CD4-positive, alpha-beta memory T cell (primary cell): ENCODE measurements at regions not wholly inside any gene's neighbourhood (a gene's known extent, or its start where the extent isn't known, plus 50 kb on each side); places are given as distances from the start of the nearest gene placed in this dataset.

Experiments used
- CTCF ChIA-PET: fragments of 350-600 bp; sonication (Branson Sonifier 250); formaldehyde crosslinking; loops from one replicate; lab custom pipeline; 2021; ENCODE audit warnings: inconsistent platforms; ENCODE audit not compliant: partially characterized antibody; lab: Charles Lee
- POLR2A ChIA-PET: fragments of 350-600 bp; sonication (Branson Sonifier 250); formaldehyde crosslinking; loops from one replicate; lab custom pipeline; 2021; ENCODE audit not compliant: partially characterized antibody; lab: Charles Lee
- DNase-seq, 5 donors: peaks; one replicate each; pipeline versions ENCODE4 v3.0.0 to v3.0.0-alpha.2; 2020 to 2022; ENCODE audit warnings: mixed read lengths in 1 of 5
- H3K27ac ChIP-seq: one replicate; pipeline ENCODE4 v1.7.0; 2013; ENCODE audit warnings: low read depth, low read length
- H3K27me3 ChIP-seq: 2 replicates; pipeline ENCODE4 v1.7.0; 2013; ENCODE audit warnings: mild to moderate bottlenecking, low read length, moderate library complexity; ENCODE audit not compliant: insufficient read depth
- H3K36me3 ChIP-seq: 2 replicates; pipeline ENCODE4 v1.7.0; 2013; ENCODE audit warnings: mild to moderate bottlenecking, low read length, moderate library complexity; ENCODE audit not compliant: insufficient read depth
- H3K4me1 ChIP-seq: 2 replicates; pipeline ENCODE4 v1.7.0; 2013; ENCODE audit warnings: mild to moderate bottlenecking, low read length, moderate library complexity; ENCODE audit not compliant: insufficient read depth
- H3K4me3 ChIP-seq, 2 donors: one replicate each; pipeline ENCODE4 v1.7.0; 2013; ENCODE audit warnings: low read length in 2 of 2, mild to moderate bottlenecking in 1 of 2
- H3K9me3 ChIP-seq, 2 donors: one replicate each; pipeline ENCODE4 v1.7.0; 2013; ENCODE audit warnings: low read length in 2 of 2, control low read depth in 1 of 2; ENCODE audit not compliant: control insufficient read depth in 1 of 2
- H3K27ac Mint-ChIP-seq, 7 donors: one replicate each; pipeline ENCODE4 v1.8.0; 2020 to 2021; ENCODE audit warnings: mixed read lengths in 7 of 7, mild to moderate bottlenecking in 6 of 7, inconsistent platforms in 3 of 7, moderate library complexity in 3 of 7
- H3K27me3 Mint-ChIP-seq, 2 donors: one replicate each; pipeline ENCODE4 v1.8.0; 2020 to 2021; ENCODE audit warnings: mixed read lengths in 2 of 2
- H3K36me3 Mint-ChIP-seq, 2 donors: one replicate each; pipeline ENCODE4 v1.8.0; 2020 to 2021; ENCODE audit warnings: mixed read lengths in 2 of 2, inconsistent platforms in 1 of 2, mild to moderate bottlenecking in 1 of 2
- H3K4me1 Mint-ChIP-seq, 4 donors: one replicate each; pipeline ENCODE4 v1.8.0; 2020 to 2021; ENCODE audit warnings: mixed read lengths in 4 of 4, mild to moderate bottlenecking in 1 of 4
- H3K4me3 Mint-ChIP-seq, 8 donors: one replicate each; pipeline ENCODE4 v1.8.0; 2020 to 2021; ENCODE audit warnings: mixed read lengths in 8 of 8, mild to moderate bottlenecking in 7 of 8, moderate library complexity in 6 of 8, inconsistent platforms in 3 of 8
- H3K9me3 Mint-ChIP-seq, 8 donors: one replicate each; pipeline ENCODE4 v1.8.0; 2020 to 2021; ENCODE audit warnings: mixed read lengths in 8 of 8, mild to moderate bottlenecking in 5 of 8, inconsistent platforms in 3 of 8, moderate library complexity in 1 of 8
- intact Hi-C: fragments of 100-400 bp; cut with micrococcal nuclease; formaldehyde crosslinking; loops from one replicate; pipeline ENCODE4 v1.15.1; 2023

GRCh38 chr17:77564278-77564920 is 394.1 kb upstream of the TNRC6C start:
- no peaks in the 10 kb centered on the region for H3K4me1 ChIP-seq
- Mint-ChIP-seq H3K27ac (peak overlapping the region in 1 of 7 donors; percentile 11), H3K4me1 (no peaks in the 10 kb centered on the region), H3K27me3 (peaks cover 8 to 20% of the 10 kb centered on the region in 2 donors), H3K9me3 (no peaks in the 10 kb centered on the region), H3K36me3 (no peaks in the 10 kb centered on the region), H3K4me3 (no peak overlapping the region)
- intact Hi-C loops: no loop called here
- POLR2A ChIA-PET: no interaction called here
- DNase-seq: no peak
- H3K9me3 ChIP-seq: no peaks in the 10 kb centered on the region
- no peak overlapping the region for H3K27ac ChIP-seq
- no peak overlapping the region for H3K4me3 ChIP-seq
- CTCF ChIA-PET: no interaction called here
- H3K27me3 ChIP-seq: no peaks in the 10 kb centered on the region
- no peaks in the 10 kb centered on the region for H3K36me3 ChIP-seq

DNA sequence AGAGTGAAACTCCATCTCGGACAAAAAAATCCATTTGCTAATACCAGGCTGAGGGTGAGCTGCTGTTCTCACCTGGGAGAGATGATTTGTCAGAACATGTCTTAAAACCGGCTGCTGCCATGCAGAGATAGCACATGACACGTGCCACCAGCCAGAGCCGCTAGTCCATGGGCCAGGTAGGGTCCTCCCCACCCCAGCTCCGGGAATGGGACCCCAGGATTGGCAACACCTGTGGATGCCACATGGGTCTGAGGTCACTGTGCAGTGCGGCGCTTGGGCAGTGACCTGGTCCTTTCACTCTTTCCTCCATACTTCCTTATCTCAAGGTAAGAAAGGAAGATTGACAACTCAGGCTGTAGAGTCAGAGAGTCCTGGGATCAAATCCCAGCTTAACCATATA is 393.3 kb upstream of the TNRC6C start:
- Mint-ChIP-seq H3K4me3 (no peak overlapping the region), H3K27ac (no peak overlapping the region), H3K27me3 (peaks cover 8 to 20% of the 10 kb centered on the region in 2 donors), H3K9me3 (no peaks in the 10 kb centered on the region), H3K36me3 (no peaks in the 10 kb centered on the region), H3K4me1 (peaks cover 0 to 1% (median 0%) of the 10 kb centered on the region in 4 donors)
- no peak for DNase-seq
- no peaks in the 10 kb centered on the region for H3K9me3 ChIP-seq
- ChIA-PET POLR2A (no interaction called here), CTCF (no interaction called here)
- no peak overlapping the region for H3K4me3 ChIP-seq
- H3K36me3 ChIP-seq: no peaks in the 10 kb centered on the region
- H3K27me3 ChIP-seq: no peaks in the 10 kb centered on the region
- H3K27ac ChIP-seq: no peak overlapping the region
- intact Hi-C loops: no loop called here
- H3K4me1 ChIP-seq: no peaks in the 10 kb centered on the region

DNA sequence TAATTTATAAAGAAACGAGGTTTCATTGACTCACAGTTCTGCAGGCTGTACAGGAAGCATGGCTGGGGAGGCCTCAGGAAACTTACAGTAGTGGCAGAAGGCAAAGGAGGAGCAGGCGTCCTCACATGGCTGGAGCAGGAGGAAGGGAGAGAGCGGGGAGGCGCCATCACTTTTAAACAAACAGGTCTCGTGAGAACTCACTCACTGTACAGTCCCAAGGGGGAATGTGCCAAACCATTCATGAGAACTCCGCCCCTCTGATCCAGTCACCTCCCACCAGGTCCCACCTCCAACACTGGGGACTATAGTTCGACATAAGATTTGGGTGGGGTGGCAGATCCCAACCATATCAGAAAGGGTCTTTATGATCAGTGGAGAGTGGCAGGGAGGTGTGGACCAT is 392.4 kb upstream of the TNRC6C start:
- H3K9me3 Mint-ChIP-seq: no peaks in the 10 kb centered on the region
- no peak overlapping the region for H3K27ac Mint-ChIP-seq
- H3K4me3 ChIP-seq: no peak overlapping the region
- intact Hi-C loops: no loop called here
- H3K36me3 Mint-ChIP-seq: no peaks in the 10 kb centered on the region
- CTCF ChIA-PET: no interaction called here
- DNase-seq: no peak
- H3K4me1 Mint-ChIP-seq: peaks cover 0 to 1% (median 0%) of the 10 kb centered on the region in 4 donors
- peaks cover 8 to 15% of the 10 kb centered on the region in 2 donors for H3K27me3 Mint-ChIP-seq
- H3K4me3 Mint-ChIP-seq: no peak overlapping the region
- no peaks in the 10 kb centered on the region for H3K27me3 ChIP-seq
- H3K27ac ChIP-seq: no peak overlapping the region
- POLR2A ChIA-PET: no interaction called here
- H3K9me3 ChIP-seq: no peaks in the 10 kb centered on the region
- no peaks in the 10 kb centered on the region for H3K36me3 ChIP-seq
- peaks cover 6% of the 10 kb centered on the region for H3K4me1 ChIP-seq

GRCh38 chr17:77566566-77567138 is 391.9 kb upstream of the TNRC6C start:
- Mint-ChIP-seq H3K4me1 (peaks cover 2 to 4% (median 4%) of the 10 kb centered on the region in 4 donors), H3K4me3 (no peak overlapping the region), H3K36me3 (no peaks in the 10 kb centered on the region), H3K27ac (no peak overlapping the region), H3K9me3 (no peaks in the 10 kb centered on the region), H3K27me3 (peaks cover 8 to 18% of the 10 kb centered on the region in 2 donors)
- H3K4me3 ChIP-seq: no peak overlapping the region
- H3K4me1 ChIP-seq: peaks cover 11% of the 10 kb centered on the region
- POLR2A ChIA-PET: no interaction called here
- no peaks in the 10 kb centered on the region for H3K9me3 ChIP-seq
- H3K36me3 ChIP-seq: no peaks in the 10 kb centered on the region
- no peak overlapping the region for H3K27ac ChIP-seq
- CTCF ChIA-PET: no interaction called here
- peaks cover 4% of the 10 kb centered on the region for H3K27me3 ChIP-seq
- intact Hi-C loops: no loop called here
- no peak for DNase-seq

GRCh38 chr17:77568540-77568939 is 390.0 kb upstream of the TNRC6C start:
- Histone ChIP-seq H3K27me3 (peaks cover 5% of the 10 kb centered on the region), H3K36me3 (no peaks in the 10 kb centered on the region), H3K9me3 (no peaks in the 10 kb centered on the region), H3K4me3 (no peak overlapping the region), H3K4me1 (peaks cover 15% of the 10 kb centered on the region), H3K27ac (no peak overlapping the region)
- DNase-seq: no peak
- peaks cover 8 to 21% of the 10 kb centered on the region in 2 donors for H3K27me3 Mint-ChIP-seq
- ChIA-PET CTCF (no interaction called here), POLR2A (no interaction called here)
- no peak overlapping the region for H3K27ac Mint-ChIP-seq
- H3K9me3 Mint-ChIP-seq: no peaks in the 10 kb centered on the region
- intact Hi-C loops: no loop called here
- no peaks in the 10 kb centered on the region for H3K36me3 Mint-ChIP-seq
- H3K4me3 Mint-ChIP-seq: no peak overlapping the region
- H3K4me1 Mint-ChIP-seq: peaks cover 3 to 10% (median 9%) of the 10 kb centered on the region in 4 donors

DNA sequence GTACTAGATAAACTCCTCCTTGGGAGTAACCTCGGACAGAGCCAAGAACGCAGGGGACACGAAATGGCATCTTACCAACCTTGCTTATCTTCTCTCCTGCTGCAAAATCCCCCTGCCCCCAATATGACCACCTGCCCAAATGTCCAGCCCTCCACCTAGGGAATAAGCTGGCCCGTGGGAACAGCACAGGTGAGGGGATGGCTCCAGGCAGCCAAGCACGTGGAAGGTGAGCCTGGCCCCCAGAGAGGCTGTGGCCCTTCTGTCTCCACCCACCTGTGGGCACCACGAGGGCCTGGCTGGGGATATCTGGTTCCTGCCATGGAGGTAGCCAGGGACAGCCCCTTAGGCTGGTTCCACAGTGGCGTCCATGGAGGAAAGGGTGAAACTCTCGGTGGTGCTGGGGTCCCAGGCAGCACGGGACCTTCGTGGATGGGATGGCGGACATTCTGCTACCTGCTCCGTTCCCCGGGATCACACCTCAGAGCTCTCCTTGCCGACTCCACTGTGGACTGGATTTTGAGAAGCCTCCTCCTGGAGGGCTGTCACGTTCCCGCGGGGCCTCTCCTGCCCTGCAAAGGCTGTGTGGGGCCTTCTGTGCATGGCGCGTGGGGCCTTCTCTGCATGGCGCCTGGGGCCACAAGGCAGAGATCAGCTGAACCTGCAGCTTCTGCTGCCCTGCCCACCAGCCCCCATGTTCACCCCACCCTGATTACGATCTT is 388.5 kb upstream of the TNRC6C start:
- Mint-ChIP-seq H3K36me3 (no peaks in the 10 kb centered on the region), H3K27ac (no peak overlapping the region), H3K27me3 (peaks cover 8 to 21% of the 10 kb centered on the region in 2 donors), H3K4me1 (peaks cover 3 to 10% (median 9%) of the 10 kb centered on the region in 4 donors), H3K9me3 (no peaks in the 10 kb centered on the region), H3K4me3 (peak overlapping the region in 1 of 8 donors; percentile 17)
- Histone ChIP-seq H3K9me3 (no peaks in the 10 kb centered on the region), H3K36me3 (no peaks in the 10 kb centered on the region), H3K27me3 (peaks cover 5% of the 10 kb centered on the region), H3K27ac (no peak overlapping the region), H3K4me3 (no peak overlapping the region), H3K4me1 (peaks cover 15% of the 10 kb centered on the region)
- ChIA-PET CTCF (no interaction called here), POLR2A (no interaction called here)
- intact Hi-C loops: no loop called here
- DNase-seq: no peak

- no peaks in the 10 kb centered on the region for H3K9me3 Mint-ChIP-seq
Measured at GRCh38 chr17:77570565-77570898, 388.0 kb upstream of the TNRC6C start.

More at GRCh38 chr17:77570565-77570898, 388.0 kb upstream of the TNRC6C start:
- intact Hi-C loops: no loop called here
- ChIA-PET POLR2A (no interaction called here), CTCF (no interaction called here)
- DNase-seq: no peak
- peaks cover 5% of the 10 kb centered on the region for H3K27me3 ChIP-seq
- no peak overlapping the region for H3K27ac Mint-ChIP-seq
- no peaks in the 10 kb centered on the region for H3K36me3 Mint-ChIP-seq
- no peak overlapping the region for H3K4me3 ChIP-seq
- no peaks in the 10 kb centered on the region for H3K36me3 ChIP-seq
- no peaks in the 10 kb centered on the region for H3K9me3 ChIP-seq
- H3K27me3 Mint-ChIP-seq: peaks cover 8 to 21% of the 10 kb centered on the region in 2 donors
- no peak overlapping the region for H3K4me3 Mint-ChIP-seq
- no peak overlapping the region for H3K27ac ChIP-seq
- H3K4me1 ChIP-seq: peaks cover 15% of the 10 kb centered on the region
- H3K4me1 Mint-ChIP-seq: peaks cover 3 to 10% (median 9%) of the 10 kb centered on the region in 4 donors
